Lower leg skin (tissue), 4 donors: ENCODE measurements at regions not wholly inside any gene's neighbourhood (a gene's known extent, or its start where the extent isn't known, plus 50 kb on each side); places are given as distances from the start of the nearest gene placed in this dataset.

ENCODE experiments used
- DNase-seq, 2 donors: peaks; one replicate each; pipeline ENCODE4 v3.0.0-alpha.2; 2019; ENCODE audit warnings: low spot score in 2 of 2
- H3K4me3 ChIP-seq: fragments of 200-600 bp; sonication (generic); 2 replicates; pipeline ENCODE4 v1.5.1; 2017; ENCODE audit warnings: mild to moderate bottlenecking, low read depth; ENCODE audit not compliant: poor library complexity, severe bottlenecking
- POLR2A ChIP-seq, 2 donors: fragments of 450-650 bp; IDR thresholded peaks; one replicate each; pipeline ENCODE4 v1.6.1; 2016 to 2017; ENCODE audit warnings: antibody characterized with exemption in 2 of 2, mild to moderate bottlenecking in 1 of 2, moderate library complexity in 1 of 2
- WGBS, 2 donors: methylation state at CpG; one replicate each; pipeline ENCODE4 v1.1.5; 2018; 5-methylcytosine and 5-hydroxymethylcytosine counted together
- intact Hi-C: fragments of 100-400 bp; cut with DNase I; formaldehyde crosslinking; loops from one replicate; pipeline ENCODE4 v1.15.0; 2023; ENCODE audit warnings: low total_unique reads
- TF ChIP-seq, protein P1 (sequence below), 3 donors: fragments of 450-650 bp; IDR thresholded peaks; one replicate each; pipeline ENCODE4 v1.5.1; 2016; ENCODE audit warnings: antibody characterized with exemption in 3 of 3, mild to moderate bottlenecking in 3 of 3, moderate library complexity in 2 of 3

DNA sequence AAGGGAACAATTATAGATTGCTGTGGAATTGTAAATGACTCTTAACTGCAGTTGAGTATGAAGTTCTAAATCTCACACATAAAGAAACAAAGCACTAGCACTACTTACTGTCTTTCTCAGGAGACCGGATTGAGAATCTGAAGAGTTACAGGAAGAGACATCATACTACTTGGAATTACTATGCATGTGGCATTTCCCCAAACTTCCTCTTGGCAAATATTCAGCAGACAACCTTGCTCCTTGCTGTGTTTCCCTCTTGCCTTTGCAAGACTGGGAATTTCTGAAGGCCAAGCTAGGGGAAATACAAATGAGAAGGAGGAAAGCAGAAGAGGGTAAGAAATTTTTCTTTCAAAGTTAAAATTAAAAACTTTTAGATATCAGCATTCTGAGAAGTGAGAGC lies 173.6 kb upstream of the KCTD3 start:
- H3K4me3 ChIP-seq = no peak overlapping the region
- intact Hi-C loops = no loop called here
- TF ChIP-seq POLR2A (IDR thresholded peaks at IDR 0.05) = no peak
- TF ChIP-seq, protein P1, sequence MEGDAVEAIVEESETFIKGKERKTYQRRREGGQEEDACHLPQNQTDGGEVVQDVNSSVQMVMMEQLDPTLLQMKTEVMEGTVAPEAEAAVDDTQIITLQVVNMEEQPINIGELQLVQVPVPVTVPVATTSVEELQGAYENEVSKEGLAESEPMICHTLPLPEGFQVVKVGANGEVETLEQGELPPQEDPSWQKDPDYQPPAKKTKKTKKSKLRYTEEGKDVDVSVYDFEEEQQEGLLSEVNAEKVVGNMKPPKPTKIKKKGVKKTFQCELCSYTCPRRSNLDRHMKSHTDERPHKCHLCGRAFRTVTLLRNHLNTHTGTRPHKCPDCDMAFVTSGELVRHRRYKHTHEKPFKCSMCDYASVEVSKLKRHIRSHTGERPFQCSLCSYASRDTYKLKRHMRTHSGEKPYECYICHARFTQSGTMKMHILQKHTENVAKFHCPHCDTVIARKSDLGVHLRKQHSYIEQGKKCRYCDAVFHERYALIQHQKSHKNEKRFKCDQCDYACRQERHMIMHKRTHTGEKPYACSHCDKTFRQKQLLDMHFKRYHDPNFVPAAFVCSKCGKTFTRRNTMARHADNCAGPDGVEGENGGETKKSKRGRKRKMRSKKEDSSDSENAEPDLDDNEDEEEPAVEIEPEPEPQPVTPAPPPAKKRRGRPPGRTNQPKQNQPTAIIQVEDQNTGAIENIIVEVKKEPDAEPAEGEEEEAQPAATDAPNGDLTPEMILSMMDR (IDR thresholded peaks at IDR 0.05) = no peak
- 55 to 86% methylated on average over 1 of the region's 1 CpG for WGBS, 2 donors
- DNase-seq = no peak

DNA sequence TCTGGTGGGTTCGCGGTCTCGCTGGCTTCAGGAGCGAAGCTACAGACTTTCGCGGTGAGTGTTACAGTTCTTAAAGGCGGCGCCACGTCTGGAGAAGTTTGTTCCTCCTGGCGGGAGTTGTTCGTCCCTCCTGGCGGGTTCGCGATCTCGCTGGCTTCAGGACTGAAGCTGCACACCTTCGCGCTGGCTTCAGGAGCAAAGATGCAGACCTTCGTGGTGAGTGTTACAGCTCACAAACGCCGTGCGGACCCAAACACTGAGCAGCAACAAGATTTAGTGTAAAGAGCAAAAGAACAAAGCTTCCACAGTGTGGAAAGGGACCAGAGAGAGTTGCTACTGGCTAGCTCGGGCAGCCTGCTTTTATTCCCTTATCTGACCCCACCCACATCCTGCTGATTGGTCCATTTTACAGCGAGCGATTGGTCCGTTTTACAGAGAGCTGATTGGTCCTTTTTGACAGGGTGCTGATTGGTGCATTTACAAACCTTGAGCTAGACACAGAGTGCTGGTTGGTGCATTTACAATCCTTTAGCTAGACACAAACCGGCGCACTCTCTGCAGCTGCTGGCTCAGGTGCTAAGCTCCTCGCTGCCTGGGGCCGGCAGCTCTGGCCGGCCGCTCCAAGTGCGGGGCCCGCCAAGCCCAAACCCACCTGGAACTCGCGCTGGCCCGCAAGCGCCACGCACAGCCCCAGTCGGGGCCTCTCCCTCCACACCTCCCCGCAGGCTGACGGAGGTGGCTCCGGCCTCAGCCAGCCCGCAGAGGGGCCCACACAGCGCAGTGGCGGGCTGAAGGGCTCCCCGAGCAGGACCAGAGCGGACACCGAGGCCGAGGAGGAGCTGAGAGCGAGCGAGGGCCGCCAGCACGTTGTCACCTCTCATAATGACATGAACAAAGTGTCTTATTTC lies 172.8 kb upstream of the KCTD3 start:
- intact Hi-C loops = no loop called here
- H3K4me3 ChIP-seq = no peak overlapping the region
- DNase-seq = no peak
- 97% methylated on average over 43 to 49 of the region's 53 CpGs for WGBS, 2 donors
- no peak for TF ChIP-seq POLR2A (IDR thresholded peaks at IDR 0.05)
- TF ChIP-seq, protein P1 (IDR thresholded peaks at IDR 0.05) = no peak

DNA sequence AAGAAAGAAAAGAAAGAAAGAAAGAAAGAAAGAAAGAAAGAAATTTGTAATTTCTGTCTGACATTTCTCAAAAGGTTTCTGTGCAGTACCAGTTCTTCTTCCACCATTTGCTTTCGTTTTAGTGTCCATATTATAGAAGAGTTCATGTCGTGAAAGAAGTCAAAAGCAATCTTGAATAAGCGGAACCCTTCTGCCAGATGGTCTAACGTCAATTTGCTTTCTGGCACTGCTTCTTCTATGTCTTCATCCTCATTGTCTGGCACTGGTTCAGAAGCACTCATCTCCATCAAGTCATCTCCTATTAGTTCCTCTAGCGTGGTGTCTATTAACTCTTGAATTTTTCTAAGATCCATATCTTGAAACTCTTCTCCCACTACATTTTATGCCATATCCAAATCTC lies 170.0 kb upstream of the KCTD3 start:
- intact Hi-C loops = no loop called here
- WGBS, 2 donors = 50 to 65% methylated on average over 5 of the region's 5 CpGs
- H3K4me3 ChIP-seq = no peak overlapping the region
- TF ChIP-seq, protein P1 (IDR thresholded peaks at IDR 0.05) = no peak
- TF ChIP-seq POLR2A (IDR thresholded peaks at IDR 0.05) = no peak
- no peak for DNase-seq

DNA sequence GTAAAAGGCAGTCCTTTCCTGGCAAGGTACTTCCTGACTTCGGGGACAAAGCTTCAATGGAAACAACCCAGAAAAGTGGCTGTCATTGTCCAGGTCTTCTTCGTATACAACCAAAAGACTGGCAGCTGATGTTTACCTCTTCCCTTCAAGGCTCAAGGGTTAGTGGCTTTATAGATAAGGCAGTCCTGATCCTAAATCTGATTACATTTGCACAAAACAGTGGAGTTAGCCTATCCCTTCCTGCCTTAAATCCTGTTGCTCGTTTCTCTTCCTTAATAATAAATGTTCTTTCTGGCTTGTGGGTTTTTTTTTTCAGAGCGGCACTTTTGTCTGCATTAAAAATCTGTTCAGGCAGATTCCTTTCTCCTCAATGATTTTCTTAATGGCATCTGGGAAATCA lies 169.3 kb upstream of the KCTD3 start:
- no peak for TF ChIP-seq POLR2A (IDR thresholded peaks at IDR 0.05)
- TF ChIP-seq, protein P1 (IDR thresholded peaks at IDR 0.05) = no peak

DNA sequence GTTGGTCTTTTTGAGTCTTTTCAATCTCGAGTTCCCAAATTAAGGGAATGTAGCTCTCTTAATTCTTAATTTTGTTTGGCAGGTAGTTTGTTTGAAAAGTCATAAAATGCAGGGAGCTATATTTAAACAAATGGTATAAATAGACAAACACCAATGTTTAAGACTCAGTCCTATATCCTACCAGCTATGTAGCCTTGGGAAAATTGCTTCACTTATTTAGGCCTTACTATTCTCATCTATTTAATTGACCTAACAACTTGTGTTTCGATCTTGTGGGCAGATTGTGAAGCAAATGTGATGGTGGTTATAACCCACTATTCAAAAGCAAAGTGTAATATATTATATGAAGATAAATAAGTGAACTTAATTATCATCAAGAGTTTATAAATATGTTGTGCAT lies 167.3 kb upstream of the KCTD3 start:
- no peak for DNase-seq
- H3K4me3 ChIP-seq = no peak overlapping the region
- no peak for TF ChIP-seq POLR2A (IDR thresholded peaks at IDR 0.05)
- TF ChIP-seq, protein P1 (IDR thresholded peaks at IDR 0.05) = no peak
- WGBS, 2 donors = 86 to 88% methylated on average over 2 of the region's 2 CpGs
- intact Hi-C loops = no loop called here

More for the DNA sequence above, 169.3 kb upstream of the KCTD3 start:
- no peak for DNase-seq
- whole genome bisulfite sequencing, 2 donors = 60 to 61% methylated on average over 4 of the region's 4 CpGs
- intact Hi-C loops = no loop called here
- H3K4me3 ChIP-seq = no peak overlapping the region
